Tibial artery (tissue), 4 donors: ENCODE measurements at regions not wholly inside any gene's neighbourhood (a gene's known extent, or its start where the extent isn't known, plus 50 kb on each side); places are given as distances from the start of the nearest gene placed in this dataset.

Experiments used
- DNase-seq, 2 donors: peaks; one replicate each; pipeline ENCODE4 v3.0.0-alpha.2; 2019
- H3K27ac ChIP-seq, 2 donors: fragments of 200-600 bp; sonication (generic) in 1 of 2; 1 replicate in 1 of 2; 2 replicates in 1 of 2; pipeline ENCODE4 v1.5.1; 2018 to 2019; ENCODE audit warnings: mild to moderate bottlenecking in 1 of 2
- H3K27me3 ChIP-seq, 2 donors: fragments of 200-600 bp; sonication (generic) in 1 of 2; one replicate each; pipeline versions ENCODE4 v1.5.1 to v1.6.0; 2016 to 2019
- H3K36me3 ChIP-seq, 3 donors: fragments of 200-600 bp; sonication (generic) in 2 of 3; one replicate each; pipeline ENCODE4 v1.5.1; 2016 to 2019; ENCODE audit warnings: mild to moderate bottlenecking in 2 of 3
- H3K4me1 ChIP-seq, 4 donors: fragments of 200-600 bp; sonication (generic) in 2 of 4; 1 replicate in 3 of 4; 2 replicates in 1 of 4; pipeline ENCODE4 v1.5.1; 2016 to 2019
- H3K4me3 ChIP-seq, 2 donors: fragments of 200-600 bp; sonication (generic) in 1 of 2; 1 replicate in 1 of 2; 2 replicates in 1 of 2; pipeline ENCODE4 v1.5.1; 2018 to 2019; ENCODE audit warnings: mild to moderate bottlenecking in 2 of 2
- H3K9me3 ChIP-seq, 3 donors: fragments of 200-600 bp; sonication (generic) in 1 of 3; one replicate each; pipeline ENCODE4 v1.5.1; 2016 to 2019
- intact Hi-C: fragments of 100-400 bp; cut with DNase I; formaldehyde crosslinking; loops from one replicate; pipeline ENCODE4 v1.15.0; 2023; ENCODE audit warnings: low total_unique reads
- TF ChIP-seq, protein P1 (sequence below), 2 experiments: fragments of 200-600 bp in 1 of 2; fragments of 450-650 bp in 1 of 2; IDR thresholded peaks; one replicate each; pipeline ENCODE4 v1.5.1; 2017 to 2019; ENCODE audit warnings: antibody characterized with exemption in 2 of 2, mild to moderate bottlenecking in 1 of 2, moderate library complexity in 1 of 2

DNA sequence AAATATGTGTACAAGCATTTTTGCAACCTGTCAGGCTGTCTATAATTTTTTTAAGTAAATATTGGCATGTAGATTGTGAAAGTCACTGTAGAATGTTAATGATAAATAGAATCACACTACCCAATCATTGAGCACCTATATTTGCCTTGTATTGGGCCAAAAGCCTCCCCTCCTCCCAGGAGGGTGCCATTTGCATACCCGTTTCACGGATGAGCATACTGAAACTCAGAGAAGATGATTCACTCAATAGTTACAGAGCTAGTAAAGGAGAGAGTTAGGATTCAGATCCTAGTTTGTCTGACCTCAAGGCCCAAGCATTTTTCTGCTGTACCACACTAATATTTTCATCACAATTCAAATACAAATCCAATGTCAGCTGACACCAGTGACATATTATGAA is 299.7 kb upstream of the CDH11 start:
- no peak for DNase-seq
- Histone ChIP-seq H3K4me3 (no peak overlapping the region), H3K4me1 (no peaks in the 10 kb centered on the region), H3K27ac (no peak overlapping the region), H3K27me3 (no peaks in the 10 kb centered on the region), H3K9me3 (no peaks in the 10 kb centered on the region), H3K36me3 (no peaks in the 10 kb centered on the region)
- TF ChIP-seq, protein P1, sequence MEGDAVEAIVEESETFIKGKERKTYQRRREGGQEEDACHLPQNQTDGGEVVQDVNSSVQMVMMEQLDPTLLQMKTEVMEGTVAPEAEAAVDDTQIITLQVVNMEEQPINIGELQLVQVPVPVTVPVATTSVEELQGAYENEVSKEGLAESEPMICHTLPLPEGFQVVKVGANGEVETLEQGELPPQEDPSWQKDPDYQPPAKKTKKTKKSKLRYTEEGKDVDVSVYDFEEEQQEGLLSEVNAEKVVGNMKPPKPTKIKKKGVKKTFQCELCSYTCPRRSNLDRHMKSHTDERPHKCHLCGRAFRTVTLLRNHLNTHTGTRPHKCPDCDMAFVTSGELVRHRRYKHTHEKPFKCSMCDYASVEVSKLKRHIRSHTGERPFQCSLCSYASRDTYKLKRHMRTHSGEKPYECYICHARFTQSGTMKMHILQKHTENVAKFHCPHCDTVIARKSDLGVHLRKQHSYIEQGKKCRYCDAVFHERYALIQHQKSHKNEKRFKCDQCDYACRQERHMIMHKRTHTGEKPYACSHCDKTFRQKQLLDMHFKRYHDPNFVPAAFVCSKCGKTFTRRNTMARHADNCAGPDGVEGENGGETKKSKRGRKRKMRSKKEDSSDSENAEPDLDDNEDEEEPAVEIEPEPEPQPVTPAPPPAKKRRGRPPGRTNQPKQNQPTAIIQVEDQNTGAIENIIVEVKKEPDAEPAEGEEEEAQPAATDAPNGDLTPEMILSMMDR (IDR thresholded peaks at IDR 0.05), result no peak
- intact Hi-C loops, result no loop called here

DNA sequence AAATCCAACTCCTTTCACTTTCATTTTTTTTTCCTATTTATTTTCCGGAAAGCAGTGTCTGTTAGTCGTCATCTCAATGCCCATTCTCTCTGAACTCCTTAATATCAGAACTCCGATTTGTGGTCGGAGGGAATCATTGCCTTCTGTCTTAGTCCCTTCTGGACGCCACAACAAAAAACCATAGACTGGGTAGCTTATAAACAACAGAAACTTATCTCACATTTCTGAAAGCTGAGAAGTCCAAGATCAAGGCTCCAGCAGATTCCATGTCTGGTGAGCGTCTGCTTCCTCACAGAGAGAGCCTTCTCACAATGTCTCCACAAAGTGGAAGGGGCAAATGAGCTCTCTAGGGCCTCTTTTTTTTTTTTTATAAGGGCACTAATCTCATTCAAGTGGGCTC is 296.6 kb upstream of the CDH11 start:
- intact Hi-C loops, result no loop called here
- no peaks in the 10 kb centered on the region for H3K9me3 ChIP-seq
- no peak for DNase-seq
- H3K36me3 ChIP-seq, result no peaks in the 10 kb centered on the region
- TF ChIP-seq, protein P1 (IDR thresholded peaks at IDR 0.05), result no peak
- H3K27me3 ChIP-seq, result no peaks in the 10 kb centered on the region
- no peaks in the 10 kb centered on the region for H3K4me1 ChIP-seq
- no peak overlapping the region for H3K4me3 ChIP-seq
- H3K27ac ChIP-seq, result no peak overlapping the region

DNA sequence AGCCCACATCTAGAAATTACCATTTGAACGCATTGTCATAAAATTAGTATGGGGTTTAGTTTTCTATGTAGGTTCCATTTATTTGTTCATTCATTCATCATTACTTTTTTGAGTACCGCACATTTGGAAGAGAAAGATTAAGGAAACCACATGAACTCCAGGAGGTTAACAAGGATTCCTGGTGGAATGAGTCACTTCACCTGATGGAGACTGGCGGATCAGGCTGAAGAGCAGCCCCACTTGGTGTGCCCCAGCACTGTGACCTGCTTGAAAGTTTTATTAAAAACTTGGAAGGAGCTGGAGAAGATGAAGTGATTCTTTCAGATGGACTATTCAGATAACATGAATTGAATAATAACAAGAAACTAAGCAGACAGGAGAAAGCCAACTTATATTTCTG is 293.6 kb upstream of the CDH11 start:
- intact Hi-C loops, result no loop called here
- no peak overlapping the region for H3K27ac ChIP-seq
- TF ChIP-seq, protein P1 (IDR thresholded peaks at IDR 0.05), result no peak

DNA sequence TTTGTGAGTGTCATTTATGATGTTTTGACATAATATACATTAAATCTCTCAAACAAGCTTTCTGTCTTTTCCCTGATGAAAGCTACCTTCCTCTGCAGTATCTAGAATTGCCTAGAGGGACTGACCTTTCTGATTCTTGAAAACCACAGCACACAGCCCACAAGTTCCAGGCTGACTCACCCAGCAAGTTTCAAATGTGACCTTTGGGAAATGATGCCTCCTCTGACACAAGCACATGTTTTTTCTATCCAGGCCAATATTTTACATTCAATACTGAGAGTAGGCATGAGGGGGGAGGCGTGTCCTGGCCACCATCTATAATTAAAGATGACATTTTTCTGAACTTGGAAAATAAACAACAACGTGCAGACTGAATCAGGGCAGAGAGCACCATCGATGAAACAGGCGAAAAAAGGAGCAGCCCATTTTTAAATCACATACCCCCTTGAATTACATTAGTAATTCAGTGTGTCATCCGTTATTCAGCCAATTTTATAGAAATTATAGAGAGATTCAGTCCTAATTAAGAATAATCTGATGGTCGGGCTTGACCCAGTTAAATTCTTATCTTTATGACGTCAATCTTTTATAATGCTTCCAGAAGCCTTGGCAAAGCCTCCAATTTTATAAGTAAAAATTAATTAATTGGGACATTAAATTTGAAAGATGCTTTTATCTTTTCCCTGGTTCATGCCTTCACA is 292.6 kb upstream of the CDH11 start:
- DNase-seq, result no peak
- intact Hi-C loops, result no loop called here
- no peak overlapping the region for H3K27ac ChIP-seq
- no peaks in the 10 kb centered on the region for H3K27me3 ChIP-seq
- H3K4me3 ChIP-seq, result no peak overlapping the region
- H3K36me3 ChIP-seq, result no peaks in the 10 kb centered on the region
- H3K9me3 ChIP-seq, result no peaks in the 10 kb centered on the region
- H3K4me1 ChIP-seq, result no peaks in the 10 kb centered on the region
- TF ChIP-seq, protein P1 (IDR thresholded peaks at IDR 0.05), result no peak

More for the DNA sequence above, 293.6 kb upstream of the CDH11 start:
- H3K4me3 ChIP-seq, result no peak overlapping the region
- DNase-seq, result no peak
- H3K4me1 ChIP-seq, result no peaks in the 10 kb centered on the region
- H3K9me3 ChIP-seq, result no peaks in the 10 kb centered on the region
- no peaks in the 10 kb centered on the region for H3K36me3 ChIP-seq
- H3K27me3 ChIP-seq, result no peaks in the 10 kb centered on the region

DNA sequence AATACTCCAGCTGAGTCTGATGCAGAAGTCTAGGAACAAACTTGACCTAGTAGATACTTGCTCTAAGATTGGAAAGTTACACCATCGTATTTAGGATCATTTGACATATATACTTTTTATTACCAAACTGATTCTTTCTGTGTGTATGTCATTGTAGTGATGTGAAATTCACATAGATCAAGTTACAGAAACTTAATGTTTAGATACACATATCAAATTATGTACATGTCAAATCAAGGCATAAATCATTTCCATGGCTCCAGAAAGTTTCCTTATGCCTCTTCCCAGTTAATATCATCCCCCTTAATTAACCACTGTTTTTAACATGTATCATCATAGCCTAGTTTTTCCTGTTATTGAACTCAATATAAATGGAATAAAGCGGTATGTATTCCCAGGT is 292.0 kb upstream of the CDH11 start:
- Histone ChIP-seq H3K27ac (no peak overlapping the region), H3K36me3 (no peaks in the 10 kb centered on the region), H3K4me1 (no peaks in the 10 kb centered on the region), H3K27me3 (no peaks in the 10 kb centered on the region), H3K4me3 (no peak overlapping the region), H3K9me3 (no peaks in the 10 kb centered on the region)
- DNase-seq, result no peak
- TF ChIP-seq, protein P1 (IDR thresholded peaks at IDR 0.05), result no peak
- intact Hi-C loops, result no loop called here

DNA sequence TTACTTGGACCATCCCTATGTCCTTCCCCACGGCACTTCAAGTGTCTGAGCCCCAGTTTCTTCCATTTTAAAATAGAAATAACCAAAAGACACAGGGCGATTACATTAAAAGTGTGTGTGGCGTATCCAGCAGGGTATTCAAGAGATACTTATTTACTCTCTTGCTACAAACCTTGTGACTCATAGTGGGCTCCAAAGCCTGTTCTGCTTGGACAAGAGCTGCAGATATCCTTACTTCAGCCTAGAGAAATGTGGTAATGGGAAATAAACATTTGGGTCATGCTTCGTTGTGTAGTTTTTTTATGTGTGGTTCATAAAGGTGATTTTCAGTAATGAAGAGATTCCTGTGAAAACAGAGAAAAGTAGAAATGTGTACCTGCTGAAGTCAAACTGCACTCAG is 288.9 kb upstream of the CDH11 start:
- no peak for DNase-seq
- TF ChIP-seq, protein P1 (IDR thresholded peaks at IDR 0.05), result no peak
- intact Hi-C loops, result no loop called here
- Histone ChIP-seq H3K36me3 (no peaks in the 10 kb centered on the region), H3K4me1 (no peaks in the 10 kb centered on the region), H3K27ac (no peak overlapping the region), H3K27me3 (no peaks in the 10 kb centered on the region), H3K4me3 (no peak overlapping the region), H3K9me3 (no peaks in the 10 kb centered on the region)
